Upper lobe of left lung (tissue), 6 donors: ENCODE measurements at regions not wholly inside any gene's neighbourhood (a gene's known extent, or its start where the extent isn't known, plus 50 kb on each side); places are given as distances from the start of the nearest gene placed in this dataset.

Experiments used
- ATAC-seq, 2 donors: fragments of 200-7000 bp; cut with Tn5 transposase; one replicate each; pipeline ENCODE4 v1.9.1; 2022; ENCODE audit warnings: mild to moderate bottlenecking in 2 of 2, moderate library complexity in 2 of 2; ENCODE audit not compliant: low FRiP score in 2 of 2
- DNase-seq, 2 donors: peaks; one replicate each; pipeline ENCODE4 v3.0.0-alpha.2; 2019 to 2020
- H3K27ac ChIP-seq, 4 donors: fragments of 200-600 bp; sonication (generic); one replicate each; pipeline ENCODE4 v1.5.1; 2016 to 2019
- H3K27me3 ChIP-seq, 4 donors: fragments of 200-600 bp; sonication (generic); one replicate each; pipeline ENCODE4 v1.5.1; 2017 to 2019
- H3K36me3 ChIP-seq, 4 donors: fragments of 200-600 bp; sonication (generic); one replicate each; pipeline ENCODE4 v1.5.1; 2016 to 2019
- H3K4me1 ChIP-seq, 4 donors: fragments of 200-600 bp; sonication (generic); one replicate each; pipeline ENCODE4 v1.5.1; 2018 to 2019
- H3K4me3 ChIP-seq, 4 donors: fragments of 200-600 bp; sonication (generic); one replicate each; pipeline ENCODE4 v1.5.1; 2017 to 2019; ENCODE audit warnings: mild to moderate bottlenecking in 2 of 4, moderate library complexity in 1 of 4
- H3K9me3 ChIP-seq, 4 donors: fragments of 200-600 bp; sonication (generic); one replicate each; pipeline ENCODE4 v1.5.1; 2018 to 2019
- CTCF ChIP-seq, 6 experiments: fragments of 450-650 bp in 4 of 6; fragments of 200-600 bp in 2 of 6; sonication (generic) in 2 of 6; IDR thresholded peaks; one replicate each; pipeline ENCODE4 v1.5.1; 2016 to 2019; ENCODE audit warnings: antibody characterized with exemption in 6 of 6
- EP300 ChIP-seq, 4 donors: sonication (generic); formaldehyde crosslinking; IDR thresholded peaks; one replicate each; pipeline ENCODE4 v1.5.1; 2017; ENCODE audit warnings: antibody characterized with exemption in 4 of 4, control low read depth in 2 of 4
- POLR2A ChIP-seq, 4 donors: fragments of 450-650 bp; IDR thresholded peaks; one replicate each; pipeline ENCODE4 v1.5.1; 2016 to 2017; ENCODE audit warnings: antibody characterized with exemption in 4 of 4, mild to moderate bottlenecking in 2 of 4
- POLR2AphosphoS5 ChIP-seq, 2 donors: sonication (generic); formaldehyde crosslinking; IDR thresholded peaks; one replicate each; pipeline ENCODE4 v1.5.1; 2017; ENCODE audit warnings: antibody characterized with exemption in 2 of 2
- WGBS, 2 donors: methylation state at CpG; one replicate each; pipeline ENCODE4 v1.1.5; 2017 to 2018; 5-methylcytosine and 5-hydroxymethylcytosine counted together
- donor health status: DM: no; HTN: no; CAD: no; lungs with moderate emphysema.
- donor health status: DM: no; HTN: yes; CAD: no; lungs with severe emphysema.

DNA sequence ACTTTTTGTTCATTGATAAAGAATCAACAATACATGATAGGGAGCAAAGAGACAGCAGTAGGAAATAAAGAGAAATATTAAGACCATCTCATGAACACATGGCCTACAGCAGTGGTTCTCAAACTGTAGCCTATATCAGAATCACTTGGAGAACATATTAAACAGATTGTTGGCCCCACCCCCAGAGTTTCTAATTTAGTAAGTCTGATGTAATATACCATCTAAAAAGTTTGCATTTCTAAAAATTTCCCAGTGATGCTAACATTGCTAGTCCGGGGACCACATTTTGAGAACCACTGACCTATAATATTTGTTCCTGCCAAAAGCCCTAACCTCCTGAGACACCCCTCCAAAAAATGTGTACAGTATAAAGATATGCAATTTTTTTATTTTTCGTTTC is 306.2 kb upstream of the NREP start:
- Histone ChIP-seq H3K36me3 (no peaks in the 10 kb centered on the region), H3K4me1 (no peaks in the 10 kb centered on the region), H3K9me3 (no peaks in the 10 kb centered on the region), H3K4me3 (no peak overlapping the region), H3K27ac (no peak overlapping the region), H3K27me3 (no peaks in the 10 kb centered on the region)
- no peak for TF ChIP-seq EP300 (IDR thresholded peaks at IDR 0.05)
- TF ChIP-seq CTCF (IDR thresholded peaks at IDR 0.05): no peak
- no peak for TF ChIP-seq POLR2A (IDR thresholded peaks at IDR 0.05)
- TF ChIP-seq POLR2AphosphoS5 (IDR thresholded peaks at IDR 0.05): no peak
- WGBS, 2 donors: 83 to 88% methylated on average over 2 of the region's 2 CpGs
- ATAC-seq (no peak), DNase-seq (no peak)

GRCh38 chr5:112062181-112062580 is 305.2 kb upstream of the NREP start:
- Histone ChIP-seq H3K9me3 (no peaks in the 10 kb centered on the region), H3K4me3 (no peak overlapping the region), H3K36me3 (no peaks in the 10 kb centered on the region), H3K27ac (no peak overlapping the region), H3K4me1 (no peaks in the 10 kb centered on the region), H3K27me3 (no peaks in the 10 kb centered on the region)
- WGBS, 2 donors: 66 to 80% methylated on average over 2 of the region's 2 CpGs
- DNase-seq (no peak), ATAC-seq (no peak)
- TF ChIP-seq EP300 (IDR thresholded peaks at IDR 0.05) (no peak), CTCF (IDR thresholded peaks at IDR 0.05) (no peak), POLR2A (IDR thresholded peaks at IDR 0.05) (no peak), POLR2AphosphoS5 (IDR thresholded peaks at IDR 0.05) (no peak)

GRCh38 chr5:112061666-112062065 is 304.7 kb upstream of the NREP start:
- Histone ChIP-seq H3K27ac (no peak overlapping the region), H3K9me3 (no peaks in the 10 kb centered on the region), H3K27me3 (no peaks in the 10 kb centered on the region), H3K36me3 (no peaks in the 10 kb centered on the region), H3K4me3 (no peak overlapping the region), H3K4me1 (no peaks in the 10 kb centered on the region)
- 35 to 47% methylated on average over 1 of the region's 1 CpG for WGBS, 2 donors
- TF ChIP-seq CTCF (IDR thresholded peaks at IDR 0.05) (no peak), POLR2A (IDR thresholded peaks at IDR 0.05) (no peak), POLR2AphosphoS5 (IDR thresholded peaks at IDR 0.05) (no peak), EP300 (IDR thresholded peaks at IDR 0.05) (no peak)
- no peak for DNase-seq
- no peak for ATAC-seq

DNA sequence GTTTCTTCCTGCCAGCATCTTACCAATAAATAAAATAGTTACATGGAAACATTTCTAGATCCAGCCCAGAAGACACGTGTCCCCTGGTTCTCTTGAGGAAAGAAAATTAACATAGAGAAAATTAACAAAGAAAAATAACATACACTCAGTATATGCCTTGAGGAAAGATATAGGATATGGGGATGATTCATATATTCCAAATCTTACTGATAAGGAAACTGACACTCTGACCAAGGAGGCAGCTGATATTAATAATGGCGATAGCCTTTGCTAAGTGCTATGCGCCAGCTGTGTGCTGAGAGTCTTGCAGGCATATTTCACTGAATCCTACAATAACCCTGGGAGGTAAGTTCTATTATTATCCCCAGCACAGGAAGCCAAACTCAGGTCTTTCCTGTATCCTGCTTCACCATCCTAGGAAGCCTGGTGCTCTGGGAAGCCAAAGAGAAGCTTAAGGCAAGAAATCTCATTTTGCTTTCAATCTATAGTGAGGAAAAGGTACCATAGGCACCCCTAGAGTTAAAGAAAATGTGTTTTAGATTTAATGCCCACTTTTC is 302.7 kb upstream of the NREP start:
- H3K36me3 ChIP-seq: no peaks in the 10 kb centered on the region
- no peaks in the 10 kb centered on the region for H3K27me3 ChIP-seq
- no peak overlapping the region for H3K27ac ChIP-seq
- H3K4me1 ChIP-seq: no peaks in the 10 kb centered on the region
- TF ChIP-seq EP300 (IDR thresholded peaks at IDR 0.05): no peak
- no peak for TF ChIP-seq POLR2AphosphoS5 (IDR thresholded peaks at IDR 0.05)
- no peak for TF ChIP-seq POLR2A (IDR thresholded peaks at IDR 0.05)
- TF ChIP-seq CTCF (IDR thresholded peaks at IDR 0.05): no peak
- peaks cover 0 to 5% (median 2%) of the 10 kb centered on the region in 4 donors for H3K9me3 ChIP-seq
- ATAC-seq (no peak), DNase-seq (no peak)
- no peak overlapping the region for H3K4me3 ChIP-seq
- 63 to 81% methylated on average over 3 of the region's 3 CpGs for WGBS, 2 donors

DNA sequence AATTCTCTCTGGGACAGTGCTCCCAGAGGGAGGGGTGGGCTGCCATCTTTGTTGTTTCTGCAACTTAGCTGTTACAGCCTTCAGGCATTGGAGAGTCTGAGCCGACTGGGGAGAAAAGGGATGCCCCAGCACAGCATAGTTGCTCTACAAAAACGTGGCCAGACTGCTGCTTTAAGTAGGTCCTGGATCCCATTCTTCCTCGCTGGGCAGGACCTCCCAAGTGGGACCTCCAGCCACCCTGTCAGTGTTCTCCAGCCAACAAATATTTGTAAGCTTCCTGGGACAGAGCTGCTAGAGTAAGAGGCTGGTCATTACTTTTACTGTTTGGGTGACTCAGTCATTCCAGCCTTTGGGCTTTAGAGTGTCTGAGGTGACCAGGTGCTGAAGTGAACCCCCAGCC is 292.7 kb upstream of the NREP start:
- no peak for DNase-seq
- H3K9me3 ChIP-seq: peaks cover 0 to 9% (median 2%) of the 10 kb centered on the region in 4 donors
- H3K36me3 ChIP-seq: no peaks in the 10 kb centered on the region
- no peak for ATAC-seq
- no peak overlapping the region for H3K4me3 ChIP-seq
- H3K4me1 ChIP-seq: no peaks in the 10 kb centered on the region
- no peaks in the 10 kb centered on the region for H3K27me3 ChIP-seq
- H3K27ac ChIP-seq: no peak overlapping the region
- TF ChIP-seq EP300 (IDR thresholded peaks at IDR 0.05) (no peak), POLR2AphosphoS5 (IDR thresholded peaks at IDR 0.05) (no peak), POLR2A (IDR thresholded peaks at IDR 0.05) (no peak), CTCF (IDR thresholded peaks at IDR 0.05) (no peak)
- WGBS, 2 donors: 75 to 86% methylated on average over 3 of the region's 3 CpGs
